CD4-positive, alpha-beta T cell (primary cell): ENCODE measurements at regions not wholly inside any gene's neighbourhood (a gene's known extent, or its start where the extent isn't known, plus 50 kb on each side); places are given as distances from the start of the nearest gene placed in this dataset.

Source experiments
- ATAC-seq: fragments of 200-7000 bp; cut with Tn5 transposase; one replicate; pipeline ENCODE4 v1.10.0; 2022; ENCODE audit warnings: mild to moderate bottlenecking; ENCODE audit not compliant: poor library complexity
- CTCF ChIA-PET: fragments of 350-600 bp; sonication (Branson Sonifier 250); formaldehyde crosslinking; loops from one replicate; lab custom pipeline; 2021; ENCODE audit warnings: antibody characterized with exemption, inconsistent platforms; lab: Charles Lee
- POLR2A ChIA-PET: fragments of 350-600 bp; sonication (Branson Sonifier 250); formaldehyde crosslinking; loops from one replicate; lab custom pipeline; 2021; ENCODE audit warnings: antibody characterized with exemption, inconsistent platforms; lab: Charles Lee
- DNase-seq, 14 experiments: peaks; one replicate each; pipeline ENCODE4 v3.0.0-alpha.2; 2013 to 2020; ENCODE audit warnings: mixed read lengths in 2 of 14
- H3K27ac ChIP-seq, 2 donors: one replicate each; pipeline versions ENCODE4 v1.5.1 to v1.7.0; 2013; ENCODE audit warnings: low read length in 2 of 2, low read depth in 1 of 2, mild to moderate bottlenecking in 1 of 2
- H3K27me3 ChIP-seq, 2 experiments: 1 replicate in 1 of 2; 2 replicates in 1 of 2; pipeline versions ENCODE4 v1.6.1 to v1.7.0; 2013; ENCODE audit warnings: low read length in 2 of 2, control low read depth in 1 of 2, mild to moderate bottlenecking in 1 of 2, moderate library complexity in 1 of 2; ENCODE audit not compliant: insufficient read depth in 2 of 2, control insufficient read depth in 1 of 2
- H3K36me3 ChIP-seq: one replicate; pipeline ENCODE4 v1.6.1; 2013; ENCODE audit warnings: low read length, control low read depth; ENCODE audit not compliant: insufficient read depth
- H3K4me1 ChIP-seq: one replicate; pipeline ENCODE4 v1.6.1; 2013; ENCODE audit warnings: low read length, control low read depth; ENCODE audit not compliant: insufficient read depth
- H3K4me3 ChIP-seq: one replicate; pipeline ENCODE4 v1.5.1; 2013; ENCODE audit warnings: mild to moderate bottlenecking, low read length, moderate library complexity
- H3K9me3 ChIP-seq, 2 experiments: 1 replicate in 1 of 2; 2 replicates in 1 of 2; pipeline versions ENCODE4 v1.6.1 to v1.7.0; 2013; ENCODE audit warnings: low read length in 2 of 2, mild to moderate bottlenecking in 2 of 2, control low read depth in 1 of 2, moderate library complexity in 1 of 2; ENCODE audit not compliant: control insufficient read depth in 1 of 2, insufficient read depth in 1 of 2
- H3K27ac Mint-ChIP-seq: one replicate; pipeline ENCODE4 v1.8.0; 2020; ENCODE audit warnings: mixed read lengths
- H3K27me3 Mint-ChIP-seq: one replicate; pipeline ENCODE4 v1.8.0; 2021; ENCODE audit warnings: mixed read lengths
- H3K36me3 Mint-ChIP-seq: one replicate; pipeline ENCODE4 v1.8.0; 2021; ENCODE audit warnings: low read depth, mixed read lengths
- H3K4me1 Mint-ChIP-seq: one replicate; pipeline ENCODE4 v1.8.0; 2021; ENCODE audit warnings: low read depth, mixed read lengths
- H3K4me3 Mint-ChIP-seq: one replicate; pipeline ENCODE4 v1.8.0; 2020; ENCODE audit warnings: mild to moderate bottlenecking, mixed read lengths
- H3K9me3 Mint-ChIP-seq: one replicate; pipeline ENCODE4 v1.8.0; 2020; ENCODE audit warnings: mixed read lengths
- CTCF ChIP-seq: fragments of 200-600 bp; IDR thresholded peaks from one replicate; pipeline ENCODE4 v1.8.0; 2022; ENCODE audit warnings: antibody characterized with exemption, mild to moderate bottlenecking
- intact Hi-C, 2 experiments: fragments of 100-400 bp; cut with DNase I in 1 of 2; cut with micrococcal nuclease in 1 of 2; formaldehyde crosslinking; loops; one replicate each; pipeline versions ENCODE4 v1.15.1 to v1.9.0; 2023 to 2025; cut with DNase I, micrococcal nuclease

DNA sequence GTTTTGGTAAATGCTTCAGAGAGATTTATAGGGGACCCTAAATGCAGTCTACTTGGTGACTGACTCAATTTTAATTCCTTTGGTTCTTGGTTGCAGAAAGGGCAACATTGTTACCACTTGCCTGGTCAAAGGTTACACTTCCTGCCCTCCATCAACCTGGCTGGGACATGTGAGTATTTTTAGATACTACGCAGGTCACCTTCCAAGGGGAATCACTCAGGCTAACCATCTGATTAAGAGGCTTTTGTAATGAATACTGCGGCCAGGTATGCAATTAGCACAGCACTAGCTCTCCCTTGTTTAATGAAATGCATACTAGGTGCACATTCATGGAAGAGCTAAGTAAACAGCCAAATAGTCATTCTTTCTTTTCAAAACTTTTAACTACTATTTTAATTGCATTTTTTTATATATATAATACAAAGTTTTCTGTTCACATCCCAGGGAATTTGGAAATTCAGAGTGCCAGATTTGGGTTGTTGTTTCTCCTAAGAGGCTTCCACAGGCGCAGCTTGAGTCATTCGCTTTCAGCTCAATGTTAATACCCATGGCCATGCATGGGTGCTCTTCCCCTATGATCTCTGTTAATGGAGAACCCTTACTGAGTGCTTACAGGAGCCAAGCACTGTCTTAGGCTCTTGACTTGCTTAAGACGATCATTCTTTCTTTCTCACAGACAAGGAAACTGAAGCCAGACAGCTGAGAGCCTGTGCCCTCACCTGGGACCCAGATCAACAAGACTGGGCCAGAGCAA, 152.2 kb downstream of the MTX2 start:
- Mint-ChIP-seq H3K4me1 (no peaks in the 10 kb centered on the region), H3K36me3 (no peaks in the 10 kb centered on the region), H3K4me3 (no peak overlapping the region), H3K9me3 (no peaks in the 10 kb centered on the region), H3K27me3 (peaks cover 47% of the 10 kb centered on the region), H3K27ac (no peak overlapping the region)
- Histone ChIP-seq H3K27me3 (peaks cover 0 to 6% of the 10 kb centered on the region in 2 experiments), H3K36me3 (no peaks in the 10 kb centered on the region), H3K9me3 (no peaks in the 10 kb centered on the region), H3K4me1 (no peaks in the 10 kb centered on the region), H3K27ac (no peak overlapping the region), H3K4me3 (no peak overlapping the region)
- DNase-seq (no peak), ATAC-seq (no peak)
- no peak for TF ChIP-seq CTCF
- ChIA-PET CTCF (no interaction called here), POLR2A (no interaction called here)
- intact Hi-C loops: no loop called here

DNA sequence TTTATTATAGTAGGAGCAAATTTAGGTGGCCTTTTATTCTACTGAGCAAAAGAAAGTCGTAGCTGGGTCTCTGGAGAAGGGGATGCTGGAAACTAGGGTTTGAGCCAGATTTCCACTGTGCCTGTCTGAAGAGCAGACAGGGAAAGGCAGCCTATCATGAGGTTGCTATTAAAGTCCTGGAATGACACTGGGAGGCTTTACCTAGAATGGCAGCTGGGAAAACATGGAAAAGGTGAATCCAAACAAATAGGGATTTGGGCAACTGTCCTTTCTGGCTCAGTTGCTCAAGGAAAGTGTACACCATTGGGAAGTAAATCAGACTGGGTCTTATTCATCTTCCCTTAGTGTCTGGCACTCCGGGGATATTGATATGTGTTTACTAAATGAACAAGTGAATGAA, 154.6 kb downstream of the MTX2 start:
- Mint-ChIP-seq H3K4me1 (no peaks in the 10 kb centered on the region), H3K27ac (no peak overlapping the region), H3K27me3 (peaks cover 46% of the 10 kb centered on the region), H3K9me3 (no peaks in the 10 kb centered on the region), H3K4me3 (no peak overlapping the region), H3K36me3 (no peaks in the 10 kb centered on the region)
- Histone ChIP-seq H3K9me3 (no peaks in the 10 kb centered on the region), H3K27me3 (no peaks in the 10 kb centered on the region), H3K4me1 (no peaks in the 10 kb centered on the region), H3K4me3 (no peak overlapping the region), H3K27ac (no peak overlapping the region), H3K36me3 (no peaks in the 10 kb centered on the region)
- intact Hi-C loops: no loop called here
- CTCF ChIA-PET: no interaction called here
- TF ChIP-seq CTCF: no peak
- POLR2A ChIA-PET: interaction anchor here (0.7 kb wide), 1 partner anchor 12 kb away, joined by 3 read pairs; no protein-coding TSS in a partner anchor
- no peak for ATAC-seq
- DNase-seq: no peak

DNA sequence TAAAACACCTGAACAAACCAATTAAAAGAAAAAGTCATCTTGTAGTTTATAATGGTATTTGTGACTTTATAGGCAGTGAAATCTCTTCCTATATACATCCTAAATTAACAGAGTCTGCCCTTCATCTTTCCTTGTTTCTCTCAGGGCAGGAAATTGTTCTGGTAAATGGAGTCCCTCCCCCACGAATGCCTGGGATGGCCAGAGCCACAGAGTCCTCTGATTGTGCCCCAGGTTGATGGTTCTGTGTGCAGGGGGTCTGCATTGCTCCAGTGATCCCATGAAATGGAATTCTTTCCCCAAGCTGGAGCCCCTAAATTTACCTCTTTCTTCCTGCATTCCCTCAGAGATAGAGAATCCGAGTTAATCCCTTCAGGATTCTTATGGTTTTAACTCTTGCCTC, 155.5 kb downstream of the MTX2 start:
- POLR2A ChIA-PET: no interaction called here
- ATAC-seq (no peak), DNase-seq (no peak)
- TF ChIP-seq CTCF: no peak
- Mint-ChIP-seq H3K27ac (no peak overlapping the region), H3K27me3 (peaks cover 49% of the 10 kb centered on the region), H3K36me3 (no peaks in the 10 kb centered on the region), H3K9me3 (no peaks in the 10 kb centered on the region), H3K4me1 (no peaks in the 10 kb centered on the region), H3K4me3 (no peak overlapping the region)
- Histone ChIP-seq H3K27ac (no peak overlapping the region), H3K36me3 (no peaks in the 10 kb centered on the region), H3K4me3 (no peak overlapping the region), H3K4me1 (no peaks in the 10 kb centered on the region), H3K27me3 (no peaks in the 10 kb centered on the region), H3K9me3 (no peaks in the 10 kb centered on the region)
- intact Hi-C loops: no loop called here
- CTCF ChIA-PET: no interaction called here
